Testis (tissue), 2 donors: ENCODE measurements at regions not wholly inside any gene's neighbourhood (a gene's known extent, or its start where the extent isn't known, plus 50 kb on each side); places are given as distances from the start of the nearest gene placed in this dataset.

Experiments
- DNase-seq: peaks from one replicate; pipeline ENCODE4 v3.0.0-alpha.2; 2019
- H3K27ac ChIP-seq, 2 donors: fragments of 200-600 bp; sonication (generic); one replicate each; pipeline ENCODE4 v1.5.1; 2019
- H3K27me3 ChIP-seq: fragments of 200-600 bp; sonication (generic); one replicate; pipeline ENCODE4 v1.5.1; 2019
- H3K36me3 ChIP-seq: fragments of 200-600 bp; sonication (generic); one replicate; pipeline ENCODE4 v1.5.1; 2017; ENCODE audit warnings: low read depth; ENCODE audit errors: missing control alignments
- H3K4me1 ChIP-seq: fragments of 200-600 bp; sonication (generic); one replicate; pipeline ENCODE4 v1.5.1; 2019
- H3K4me3 ChIP-seq, 2 donors: fragments of 200-600 bp; sonication (generic); one replicate each; pipeline ENCODE4 v1.5.1; 2017 to 2019
- H3K9me3 ChIP-seq: fragments of 200-600 bp; sonication (generic); one replicate; pipeline ENCODE4 v1.5.1; 2017
- POLR2A ChIP-seq: fragments of 450-650 bp; IDR thresholded peaks from one replicate; pipeline ENCODE4 v1.6.1; 2017; ENCODE audit warnings: antibody characterized with exemption, mild to moderate bottlenecking, moderate library complexity
- WGBS, 2 donors: methylation state at CpG; one replicate each; pipeline ENCODE4 v1.1.5; 2018; 5-methylcytosine and 5-hydroxymethylcytosine counted together
- intact Hi-C: fragments of 100-400 bp; cut with DNase I; formaldehyde crosslinking; loops from one replicate; pipeline ENCODE4 v1.15.1; 2023; ENCODE audit warnings: low total_unique reads
- TF ChIP-seq, protein P1 (sequence below), 3 experiments: fragments of 450-650 bp in 2 of 3; fragments of 200-600 bp in 1 of 3; sonication (generic) in 1 of 3; IDR thresholded peaks; one replicate each; pipeline ENCODE4 v1.5.1; 2016 to 2019; ENCODE audit warnings: antibody characterized with exemption in 3 of 3, mild to moderate bottlenecking in 2 of 3, moderate library complexity in 1 of 3

DNA sequence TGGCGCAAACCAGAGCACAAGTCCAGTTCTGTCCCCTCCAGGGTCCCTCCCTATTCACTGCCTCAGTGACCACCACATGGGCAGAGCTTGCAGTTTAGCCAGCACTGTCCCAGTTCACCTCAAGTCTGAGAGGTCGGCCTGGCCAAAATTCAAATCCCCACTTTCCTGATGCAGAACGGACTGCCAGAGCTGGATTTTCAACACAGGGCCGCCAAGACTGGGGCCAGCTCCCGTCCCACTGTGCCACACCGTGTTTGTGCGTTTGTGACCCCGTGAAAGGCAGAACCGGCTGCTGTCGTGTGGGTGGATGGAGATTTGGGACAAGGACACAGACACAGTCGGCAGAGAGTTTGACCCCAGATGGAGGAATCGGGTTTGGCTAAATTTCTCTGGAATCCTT is 176.7 kb downstream of the URI1 start:
- H3K4me3 ChIP-seq, result no peak overlapping the region
- H3K9me3 ChIP-seq, result no peaks in the 10 kb centered on the region
- no peaks in the 10 kb centered on the region for H3K27me3 ChIP-seq
- H3K4me1 ChIP-seq, result no peaks in the 10 kb centered on the region
- no peak for TF ChIP-seq POLR2A
- TF ChIP-seq, protein P1, sequence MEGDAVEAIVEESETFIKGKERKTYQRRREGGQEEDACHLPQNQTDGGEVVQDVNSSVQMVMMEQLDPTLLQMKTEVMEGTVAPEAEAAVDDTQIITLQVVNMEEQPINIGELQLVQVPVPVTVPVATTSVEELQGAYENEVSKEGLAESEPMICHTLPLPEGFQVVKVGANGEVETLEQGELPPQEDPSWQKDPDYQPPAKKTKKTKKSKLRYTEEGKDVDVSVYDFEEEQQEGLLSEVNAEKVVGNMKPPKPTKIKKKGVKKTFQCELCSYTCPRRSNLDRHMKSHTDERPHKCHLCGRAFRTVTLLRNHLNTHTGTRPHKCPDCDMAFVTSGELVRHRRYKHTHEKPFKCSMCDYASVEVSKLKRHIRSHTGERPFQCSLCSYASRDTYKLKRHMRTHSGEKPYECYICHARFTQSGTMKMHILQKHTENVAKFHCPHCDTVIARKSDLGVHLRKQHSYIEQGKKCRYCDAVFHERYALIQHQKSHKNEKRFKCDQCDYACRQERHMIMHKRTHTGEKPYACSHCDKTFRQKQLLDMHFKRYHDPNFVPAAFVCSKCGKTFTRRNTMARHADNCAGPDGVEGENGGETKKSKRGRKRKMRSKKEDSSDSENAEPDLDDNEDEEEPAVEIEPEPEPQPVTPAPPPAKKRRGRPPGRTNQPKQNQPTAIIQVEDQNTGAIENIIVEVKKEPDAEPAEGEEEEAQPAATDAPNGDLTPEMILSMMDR (IDR thresholded peaks at IDR 0.05), result no peak
- intact Hi-C loops, result no loop called here
- no peaks in the 10 kb centered on the region for H3K36me3 ChIP-seq
- WGBS, 2 donors, result 82 to 93% methylated on average over 2 to 12 of the region's 12 CpGs
- no peak for DNase-seq
- H3K27ac ChIP-seq, result no peak overlapping the region

DNA sequence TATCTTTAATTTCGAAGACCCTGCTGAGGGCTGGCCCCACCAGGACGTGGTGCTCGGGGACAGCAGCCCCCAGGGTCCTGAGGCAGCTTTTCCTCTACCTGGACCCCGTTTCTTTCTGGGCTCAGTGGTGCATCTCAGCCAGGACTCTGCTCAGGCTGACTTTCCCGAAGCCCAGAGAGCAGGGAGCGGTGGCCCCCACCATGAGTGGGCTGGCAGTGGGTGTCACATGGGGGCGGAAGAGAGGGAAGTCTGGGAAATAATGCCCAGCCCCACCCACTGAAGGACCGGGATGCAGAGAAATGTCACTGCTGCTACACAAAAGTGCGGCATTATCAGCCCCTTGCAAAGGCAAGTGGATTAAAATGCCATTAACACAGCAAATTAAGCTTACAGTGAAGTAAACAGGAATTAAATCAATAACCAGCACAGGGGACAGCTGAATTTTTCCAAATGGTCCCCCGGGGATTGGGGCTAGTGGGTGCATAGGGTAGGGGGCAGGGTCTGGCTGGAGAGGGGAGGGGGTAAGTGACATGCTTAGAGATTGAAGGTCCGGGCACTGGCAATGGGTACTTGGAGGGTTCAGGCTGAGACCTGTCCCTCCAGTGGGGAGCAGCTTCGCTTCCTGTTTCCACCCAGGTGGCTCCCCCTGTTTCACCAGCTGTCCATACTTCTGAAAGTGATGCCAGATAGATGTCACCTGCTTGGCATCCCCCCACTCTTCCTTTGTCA is 177.3 kb downstream of the URI1 start:
- intact Hi-C loops, result no loop called here
- Histone ChIP-seq H3K36me3 (no peaks in the 10 kb centered on the region), H3K4me1 (no peaks in the 10 kb centered on the region), H3K27me3 (no peaks in the 10 kb centered on the region), H3K27ac (no peak overlapping the region), H3K9me3 (no peaks in the 10 kb centered on the region), H3K4me3 (no peak overlapping the region)
- TF ChIP-seq, protein P1 (IDR thresholded peaks at IDR 0.05), result no peak
- no peak for TF ChIP-seq POLR2A
- 79 to 81% methylated on average over 12 of the region's 12 CpGs for WGBS, 2 donors
- DNase-seq, result no peak

GRCh38 chr19:30120860-30121484 is 178.9 kb downstream of the URI1 start:
- intact Hi-C loops, result no loop called here
- Histone ChIP-seq H3K27ac (no peak overlapping the region), H3K9me3 (no peaks in the 10 kb centered on the region), H3K36me3 (no peaks in the 10 kb centered on the region), H3K27me3 (no peaks in the 10 kb centered on the region), H3K4me3 (no peak overlapping the region), H3K4me1 (no peaks in the 10 kb centered on the region)
- WGBS, 2 donors, result 93 to 98% methylated on average over 4 of the region's 4 CpGs
- DNase-seq, result no peak
- TF ChIP-seq, protein P1 (IDR thresholded peaks at IDR 0.05), result no peak
- no peak for TF ChIP-seq POLR2A

DNA sequence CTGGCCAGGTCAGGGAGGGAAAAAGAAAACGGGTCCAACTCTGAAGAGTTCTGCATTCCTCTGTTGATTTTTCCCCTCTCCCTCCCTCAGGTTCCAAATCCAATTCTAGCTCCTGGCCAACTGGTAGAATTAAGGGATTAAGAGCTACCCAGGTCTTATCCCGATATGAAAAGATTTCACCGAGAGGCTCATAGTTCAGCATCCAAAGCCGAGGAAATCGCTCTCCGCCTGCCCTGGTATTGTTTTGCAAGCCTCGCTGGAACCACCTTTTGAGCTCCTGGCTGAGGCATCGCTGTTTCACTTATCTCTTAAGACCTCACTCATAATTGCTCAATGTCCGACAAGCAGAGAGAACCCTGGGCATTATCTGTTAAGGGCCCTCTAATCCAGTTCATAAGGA is 180.4 kb downstream of the URI1 start:
- Histone ChIP-seq H3K36me3 (no peaks in the 10 kb centered on the region), H3K4me1 (no peaks in the 10 kb centered on the region), H3K4me3 (no peak overlapping the region), H3K9me3 (no peaks in the 10 kb centered on the region), H3K27ac (no peak overlapping the region), H3K27me3 (no peaks in the 10 kb centered on the region)
- DNase-seq, result no peak
- intact Hi-C loops, result no loop called here
- TF ChIP-seq, protein P1 (IDR thresholded peaks at IDR 0.05), result no peak
- TF ChIP-seq POLR2A, result no peak
- WGBS, 2 donors, result 81 to 84% methylated on average over 9 of the region's 9 CpGs

DNA sequence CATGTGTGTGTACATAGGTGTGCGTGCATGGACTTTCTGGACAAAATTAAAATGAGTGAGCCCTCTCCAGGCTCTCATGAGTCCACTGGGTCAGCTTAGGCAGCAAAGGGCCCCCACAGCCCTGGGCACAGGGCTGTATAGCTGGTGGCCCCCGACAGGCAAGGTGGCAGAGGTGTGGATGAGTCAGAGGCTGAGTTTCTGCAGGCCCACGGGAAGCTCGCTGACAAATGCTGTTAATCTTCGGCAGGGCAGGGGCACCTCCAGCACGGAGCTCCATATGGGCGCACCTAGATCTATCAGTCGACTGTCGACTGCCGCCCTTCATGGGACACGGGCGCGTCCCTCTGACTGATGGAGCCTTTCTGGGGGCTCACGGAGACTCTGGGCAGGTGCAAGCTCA is 181.1 kb downstream of the URI1 start:
- Histone ChIP-seq H3K27me3 (no peaks in the 10 kb centered on the region), H3K4me3 (no peak overlapping the region), H3K36me3 (no peaks in the 10 kb centered on the region), H3K4me1 (no peaks in the 10 kb centered on the region), H3K9me3 (no peaks in the 10 kb centered on the region), H3K27ac (no peak overlapping the region)
- intact Hi-C loops, result no loop called here
- DNase-seq, result no peak
- WGBS, 2 donors, result 69 to 89% methylated on average over 6 to 14 of the region's 14 CpGs
- no peak for TF ChIP-seq POLR2A
- TF ChIP-seq, protein P1 (IDR thresholded peaks at IDR 0.05), result no peak
